Thyroid gland (tissue), 4 donors: ENCODE measurements at regions not wholly inside any gene's neighbourhood (a gene's known extent, or its start where the extent isn't known, plus 50 kb on each side); places are given as distances from the start of the nearest gene placed in this dataset.

Experiments
- CTCF ChIP-seq, 6 experiments: fragments of 200-600 bp in 3 of 6; fragments of 450-650 bp in 3 of 6; sonication (generic) in 3 of 6; IDR thresholded peaks; one replicate each; pipeline ENCODE4 v1.5.1; 2016 to 2019; ENCODE audit warnings: antibody characterized with exemption in 6 of 6, mild to moderate bottlenecking in 2 of 6, inconsistent platforms in 1 of 6, moderate library complexity in 1 of 6
- POLR2A ChIP-seq, 2 donors: fragments of 450-650 bp; IDR thresholded peaks; one replicate each; pipeline ENCODE4 v1.6.1; 2017; ENCODE audit warnings: antibody characterized with exemption in 2 of 2, mild to moderate bottlenecking in 2 of 2, moderate library complexity in 1 of 2

- TF ChIP-seq CTCF (IDR thresholded peaks at IDR 0.05) (no peak), POLR2A (IDR thresholded peaks at IDR 0.05) (no peak)
These were observed 347.5 kb upstream of the CCNG1 start for GRCh38 chr5:163089926-163090325.
